ENCODE measurements at regions not wholly inside any gene's neighbourhood (a gene's known extent, or its start where the extent isn't known, plus 50 kb on each side); places are given as distances from the start of the nearest gene placed in this dataset.

- no peaks in the 10 kb centered on the region for H3K27me3 Mint-ChIP-seq (ENCODE audit: low read depth)
- no peak overlapping the region for H3K27ac Mint-ChIP-seq
- CTCF ChIA-PET = no interaction called here
- H3K4me1 Mint-ChIP-seq = peaks cover 12% of the 10 kb centered on the region
- DNase-seq (ENCODE audit: low spot score) (no peak), ATAC-seq (no peak)
- TF ChIP-seq PREB (CRISPR knock-in tag; IDR thresholded peaks at IDR 0.05; ENCODE audit: borderline replicate concordance) (no peak), E2F1 (CRISPR knock-in tag; IDR thresholded peaks at IDR 0.05) (no peak), NR3C1 (CRISPR knock-in tag; conservative IDR thresholded peaks at IDR 0.05; ENCODE audit: low read depth) (no peak), GTF2I (CRISPR knock-in tag; conservative IDR thresholded peaks at IDR 0.05) (no peak), ZNF121 (CRISPR knock-in tag; IDR thresholded peaks at IDR 0.05) (no peak), NFYB (CRISPR knock-in tag; conservative IDR thresholded peaks at IDR 0.05; ENCODE audit: low read depth) (no peak), ERG (CRISPR knock-in tag; IDR thresholded peaks at IDR 0.05) (no peak), ZNF416 (CRISPR knock-in tag; IDR thresholded peaks at IDR 0.05) (no peak), RELA (CRISPR knock-in tag; IDR thresholded peaks at IDR 0.05; ENCODE audit: borderline replicate concordance) (no peak), ZNF532 (CRISPR knock-in tag; IDR thresholded peaks at IDR 0.05; ENCODE audit: borderline replicate concordance) (no peak), CREB1 (CRISPR knock-in tag; IDR thresholded peaks at IDR 0.05) (no peak), ZNF317 (CRISPR knock-in tag; IDR thresholded peaks at IDR 0.05; ENCODE audit: borderline replicate concordance, low read depth) (no peak), SMAD3 (CRISPR knock-in tag; IDR thresholded peaks at IDR 0.05; ENCODE audit: borderline replicate concordance) (no peak), JUN (CRISPR knock-in tag; IDR thresholded peaks at IDR 0.05) (no peak), FOXJ3 (CRISPR knock-in tag; IDR thresholded peaks at IDR 0.05; ENCODE audit: borderline replicate concordance) (no peak), ZSCAN18 (CRISPR knock-in tag; IDR thresholded peaks at IDR 0.05) (no peak), SOX15 (CRISPR knock-in tag; IDR thresholded peaks at IDR 0.05) (no peak), STAT6 (CRISPR knock-in tag; conservative IDR thresholded peaks at IDR 0.05; ENCODE audit: low read depth) (no peak), AR (CRISPR knock-in tag; IDR thresholded peaks at IDR 0.05) (no peak)
- H3K36me3 Mint-ChIP-seq = no peaks in the 10 kb centered on the region
- POLR2A ChIA-PET = no interaction called here
- no peaks in the 10 kb centered on the region for H3K9me3 Mint-ChIP-seq
- H3K4me3 Mint-ChIP-seq = no peak overlapping the region
Measured at GRCh38 chr20:12262747-12263146, 345.1 kb downstream of the BTBD3 start.

Measured in WTC11 (cell line).